Heart right ventricle (tissue), 16 donors: ENCODE measurements at regions not wholly inside any gene's neighbourhood (a gene's known extent, or its start where the extent isn't known, plus 50 kb on each side); places are given as distances from the start of the nearest gene placed in this dataset.

Experiments used
- ATAC-seq, 8 donors: fragments of 200-7000 bp; cut with Tn5 transposase; one replicate each; pipeline ENCODE4 v1.9.1; 2020; ENCODE audit warnings: mild to moderate bottlenecking in 8 of 8, moderate library complexity in 8 of 8, moderate number of reproducible peaks in 1 of 8
- DNase-seq, 2 donors: peaks; one replicate each; pipeline ENCODE4 v3.0.0-alpha.2; 2020
- H3K27ac ChIP-seq, 10 donors: fragments of 200-600 bp; sonication (generic) in 2 of 10; one replicate each; pipeline versions ENCODE4 v1.5.0 to v1.8.0; 2020 to 2022; ENCODE audit warnings: mild to moderate bottlenecking in 3 of 10
- H3K27me3 ChIP-seq, 7 donors: fragments of 200-600 bp; one replicate each; pipeline ENCODE4 v1.8.0; 2021 to 2022; ENCODE audit warnings: mild to moderate bottlenecking in 2 of 7
- H3K36me3 ChIP-seq, 9 donors: fragments of 200-600 bp; sonication (generic) in 1 of 9; one replicate each; pipeline versions ENCODE4 v1.5.0 to v1.8.0; 2020 to 2022; ENCODE audit warnings: mild to moderate bottlenecking in 2 of 9
- H3K4me1 ChIP-seq, 9 donors: fragments of 200-600 bp; sonication (generic) in 1 of 9; one replicate each; pipeline versions ENCODE4 v1.5.0 to v1.8.0; 2020 to 2022; ENCODE audit warnings: mild to moderate bottlenecking in 4 of 9
- H3K4me3 ChIP-seq, 10 donors: fragments of 200-600 bp; sonication (generic) in 2 of 10; one replicate each; pipeline versions ENCODE4 v1.5.0 to v1.8.0; 2020 to 2022; ENCODE audit warnings: mild to moderate bottlenecking in 7 of 10, moderate library complexity in 2 of 10
- H3K9me3 ChIP-seq, 11 donors: fragments of 200-600 bp in 10 of 11; sonication (generic) in 2 of 11; one replicate each; pipeline versions ENCODE4 v1.5.0 to v1.8.0; 2013 to 2022; ENCODE audit warnings: mild to moderate bottlenecking in 2 of 11, control low read depth in 1 of 11, moderate library complexity in 1 of 11
- CTCF ChIP-seq, 9 donors: fragments of 200-600 bp; sonication (generic) in 2 of 9; IDR thresholded peaks; one replicate each; pipeline versions ENCODE4 v1.5.0 to v1.8.0; 2021 to 2022; ENCODE audit warnings: antibody characterized with exemption in 9 of 9, mild to moderate bottlenecking in 5 of 9, moderate library complexity in 1 of 9
- WGBS, 2 donors: extraction: QIAGEN DNeasy Blood & Tissue Kit; methylation state at CpG; one replicate each; pipeline ENCODE4 v1.1.7; 2013; ENCODE audit warnings: inconsistent platforms in 1 of 2; 5-methylcytosine and 5-hydroxymethylcytosine counted together
- intact Hi-C, 10 donors: fragments of 100-400 bp; cut with DNase I; formaldehyde crosslinking; loops; one replicate each; pipeline versions ENCODE4 v1.11.1 to v1.14.2; 2022
- donor health status: Arrhythmogenic right ventricular cardiomyopathy.
- donor health status: ischemic (EF 13 %, LVEDD 7.1; RV severe dilation, severe dysfunction).
- donor health status: healthy with polysubstance abuse.
- donor health status: DM: no; HTN: yes; CAD: no.
- donor health status: DM: no; HTN: no; CAD: no.
- donor health status: ischemic (EF 25% LVEDD 6.9; RV normal size, moderate dysfunction).
- donor health status: ischemic (EF 25% LVEDD 5.7; RV mildly dilated, moderate dysfunction).
- donor health status: healthy.
- donor health status: DM: yes; HTN: yes; CAD: no.
- donor health status: Ischemic cardiomyopathy.
- donor health status: ischemic (EF 35%, LVEDD 5.7; RV mildly dilated, moderate dysfunction).
- donor health status: nonischemic (EF 11% LVEDD 7.7; RV severe dilation, severe dysfunction).
- donor health status: DM: yes; HTN: yes; CAD: no.
- donor health status: PGD.
- donor health status: ischemic (EF 29% LVEDD 5.4; RV normal size, mild dysfunction).
- donor health status: nonischemic (EF 23%, LVEDD 6.1; RV moderate dilation, normal function).

GRCh38 chr3:117380631-117381030 lies 671.1 kb downstream of the TUSC7 start:
- Histone ChIP-seq H3K4me3 (no peak overlapping the region), H3K36me3 (no peaks in the 10 kb centered on the region), H3K27ac (no peak overlapping the region), H3K9me3 (peaks cover 0 to 22% (median 0%) of the 10 kb centered on the region in 11 donors), H3K4me1 (no peaks in the 10 kb centered on the region), H3K27me3 (no peaks in the 10 kb centered on the region)
- DNase-seq (no peak), ATAC-seq (no peak)
- no peak for TF ChIP-seq CTCF (IDR thresholded peaks at IDR 0.05)
- 62 to 69% methylated on average over 2 of the region's 2 CpGs for WGBS, 2 donors
- intact Hi-C loops, result no loop called here

GRCh38 chr3:117393119-117393518 lies 683.5 kb downstream of the TUSC7 start:
- H3K36me3 ChIP-seq, result no peaks in the 10 kb centered on the region
- intact Hi-C loops, result loop anchor here in 1 of 10 donors (5.0 kb wide), 1 partner anchor 334 kb away; no protein-coding TSS in a partner anchor
- no peaks in the 10 kb centered on the region for H3K9me3 ChIP-seq
- TF ChIP-seq CTCF (IDR thresholded peaks at IDR 0.05), result no peak
- no peak for DNase-seq
- WGBS, 2 donors, result 52 to 60% methylated on average over 1 of the region's 1 CpG
- no peaks in the 10 kb centered on the region for H3K4me1 ChIP-seq
- H3K27ac ChIP-seq, result no peak overlapping the region
- no peak for ATAC-seq
- H3K27me3 ChIP-seq, result peaks cover 0 to 26% (median 10%) of the 10 kb centered on the region in 7 donors
- H3K4me3 ChIP-seq, result no peak overlapping the region

GRCh38 chr3:117398141-117398899 lies 688.7 kb downstream of the TUSC7 start:
- no peak for DNase-seq
- no peak for TF ChIP-seq CTCF (IDR thresholded peaks at IDR 0.05)
- H3K4me3 ChIP-seq, result no peak overlapping the region
- no peaks in the 10 kb centered on the region for H3K36me3 ChIP-seq
- no peak overlapping the region for H3K27ac ChIP-seq
- WGBS, 2 donors, result 33 to 44% methylated on average over 12 of the region's 12 CpGs
- ATAC-seq, result no peak
- no peaks in the 10 kb centered on the region for H3K9me3 ChIP-seq
- intact Hi-C loops, result no loop called here
- no peaks in the 10 kb centered on the region for H3K4me1 ChIP-seq
- peaks cover 0 to 32% (median 10%) of the 10 kb centered on the region in 7 donors for H3K27me3 ChIP-seq

GRCh38 chr3:117399311-117400078 lies 689.9 kb downstream of the TUSC7 start:
- intact Hi-C loops, result no loop called here
- Histone ChIP-seq H3K9me3 (no peaks in the 10 kb centered on the region), H3K27me3 (peaks cover 0 to 32% (median 10%) of the 10 kb centered on the region in 7 donors), H3K36me3 (no peaks in the 10 kb centered on the region), H3K27ac (no peak overlapping the region), H3K4me1 (peaks cover 0 to under 1% (median 0%) of the 10 kb centered on the region in 9 donors), H3K4me3 (no peak overlapping the region)
- no peak for ATAC-seq
- no peak for TF ChIP-seq CTCF (IDR thresholded peaks at IDR 0.05)
- DNase-seq, result no peak
- whole genome bisulfite sequencing, 2 donors, result 35 to 50% methylated on average over 5 of the region's 5 CpGs
